GM12878 (cell line): ENCODE measurements at regions not wholly inside any gene's neighbourhood (a gene's known extent, or its start where the extent isn't known, plus 50 kb on each side); places are given as distances from the start of the nearest gene placed in this dataset.

Experiments
- ATAC-seq: fragments of 200-7000 bp; cut with Tn5 transposase; 3 replicates; pipeline ENCODE4 v1.9.1; 2020; ENCODE audit warnings: mild to moderate bottlenecking, moderate library complexity
- BruUV-seq: library from RNA; stranded (reverse); fragments of 400-500 nt; replicated peaks from 2 replicates; lab custom pipeline; 2021; lab: Mats Ljungman, UMichigan
- CTCF ChIA-PET: fragments of 300-600 bp; sonication (Branson Sonifier 250); formaldehyde crosslinking; extraction: SDS; loops from one replicate; lab custom pipeline; 2021; ENCODE audit warnings: inconsistent platforms; lab: Yijun Ruan, JAX
- POLR2A ChIA-PET: fragments of 350-600 bp; formaldehyde crosslinking; extraction: SDS; loops from one replicate; lab custom pipeline; 2021; ENCODE audit warnings: inconsistent platforms; lab: Charles Lee
- RAD21 ChIA-PET: fragments of 300-600 bp; sonication (Branson Sonifier 250); formaldehyde crosslinking; loops from one replicate; lab custom pipeline; 2023; ENCODE audit warnings: antibody characterized with exemption; ENCODE audit not compliant: unreplicated experiment; lab: Charles Lee
- SMC1A ChIA-PET: fragments of 300-600 bp; sonication (Branson Sonifier 250); formaldehyde crosslinking; loops from one replicate; lab custom pipeline; 2023; ENCODE audit not compliant: unreplicated experiment, uncharacterized antibody; lab: Charles Lee
- DNase-seq: peaks from one replicate; pipeline ENCODE4 v3.0.0-alpha.2; 2011; ENCODE audit warnings: low read depth, low spot score
- FAIRE-seq: peaks from 3 replicates; lab custom pipeline; 2011; peaks lifted over from hg19 to GRCh38; lab: Jason Lieb, UNC
- H2AFZ ChIP-seq: 2 replicates; pipeline ENCODE4 v1.6.0; 2011; ENCODE audit warnings: low read depth, low read length, control low read depth; ENCODE audit not compliant: control insufficient read depth
- H3K27ac ChIP-seq: 2 replicates; pipeline ENCODE4 v1.5.1; 2011; ENCODE audit warnings: control low read depth; ENCODE audit not compliant: control insufficient read depth, insufficient read depth
- H3K27me3 ChIP-seq, 2 experiments: replicated peaks in 1 of 2; 2 replicates each; pipeline versions ENCODE4 v1.6.0 to v1.6.1; 2011; ENCODE audit warnings: low read length in 1 of 2; ENCODE audit not compliant: control insufficient read depth in 2 of 2, insufficient read depth in 2 of 2
- H3K36me3 ChIP-seq, 2 experiments: 2 replicates each; pipeline ENCODE4 v1.5.1; 2011; ENCODE audit warnings: low read length in 1 of 2; ENCODE audit not compliant: control insufficient read depth in 2 of 2, insufficient read depth in 2 of 2
- H3K4me1 ChIP-seq: 2 replicates; pipeline ENCODE4 v1.6.1; 2011; ENCODE audit warnings: mild to moderate bottlenecking, low read length, moderate library complexity, mixed read lengths; ENCODE audit not compliant: control insufficient read depth, insufficient read depth
- H3K4me2 ChIP-seq: 2 replicates; pipeline ENCODE4 v1.6.0; 2011; ENCODE audit warnings: control low read depth; ENCODE audit not compliant: control insufficient read depth, insufficient read depth
- H3K4me3 ChIP-seq: fragments of 200-600 bp; sonication (generic); 2 replicates; pipeline ENCODE4 v1.5.1; 2016
- H3K79me2 ChIP-seq: 2 replicates; pipeline ENCODE4 v1.6.0; 2011; ENCODE audit warnings: low read length; ENCODE audit not compliant: control insufficient read depth, insufficient read depth
- H3K9ac ChIP-seq: 2 replicates; pipeline ENCODE4 v1.8.0; 2011; ENCODE audit warnings: low read length, control low read depth, mixed read lengths; ENCODE audit not compliant: control insufficient read depth, insufficient read depth
- H3K9me3 ChIP-seq: replicated peaks from 3 replicates; pipeline ENCODE4 v1.5.1; 2011; ENCODE audit warnings: mild to moderate bottlenecking, low read length; ENCODE audit not compliant: control insufficient read depth, insufficient read depth
- H4K20me1 ChIP-seq: 2 replicates; pipeline ENCODE4 v1.6.0; 2011; ENCODE audit not compliant: control insufficient read depth, insufficient read depth
- ASH2L ChIP-seq: fragments of 300-600, 200-600 bp; sonication (generic); IDR thresholded peaks from 2 replicates; pipeline ENCODE4 v1.6.1; 2017; ENCODE audit warnings: low read depth, mild to moderate bottlenecking, borderline replicate concordance
- CEBPB ChIP-seq, 2 experiments: fragments of 150-350 bp in 1 of 2; IDR thresholded peaks; 2 replicates each; pipeline ENCODE4 v1.6.1; 2012 to 2014; ENCODE audit warnings: low read depth in 2 of 2, low read length in 2 of 2, borderline replicate concordance in 1 of 2, inconsistent platforms in 1 of 2
- SREBF2 ChIP-seq: IDR thresholded peaks from 2 replicates; pipeline ENCODE4 v1.6.1; 2012; ENCODE audit warnings: mild to moderate bottlenecking, low read length
- WGBS: methylation state at CpG from one replicate; pipeline ENCODE4 v1.1.6; 2016; ENCODE audit warnings: low lambda C conversion rate; ENCODE audit not compliant: insufficient replicate concordance, insufficient coverage; ENCODE audit errors: missing lambda C conversion rate; 5-methylcytosine and 5-hydroxymethylcytosine counted together
- in situ Hi-C: fragments of 300-500 bp; cut with MboI; formaldehyde crosslinking; loops from 9 replicates; pipeline ENCODE4 v1.14.3; 2018; ENCODE audit warnings: mixed read lengths
- intact Hi-C: fragments of 100-400 bp; cut with micrococcal nuclease; formaldehyde crosslinking; loops from one replicate; pipeline ENCODE4 v1.14.2; 2022; ENCODE audit not compliant: unreplicated experiment
- TF ChIP-seq, protein P1 (sequence below): fragments of 450-650 bp; IDR thresholded peaks from 2 replicates; pipeline ENCODE4 v1.6.1; 2017; ENCODE audit warnings: mild to moderate bottlenecking, moderate library complexity

- Histone ChIP-seq H2AFZ (no peak overlapping the region), H3K27me3 (no peaks in the 10 kb centered on the region; a peak in 3 of 4 replicates), H3K27ac (no peak overlapping the region), H3K4me3 (no peak overlapping the region), H3K4me1 (no peaks in the 10 kb centered on the region), H4K20me1 (no peaks in the 10 kb centered on the region), H3K79me2 (no peaks in the 10 kb centered on the region), H3K4me2 (no peak overlapping the region), H3K9ac (no peak overlapping the region), H3K36me3 (no peaks in the 10 kb centered on the region), H3K9me3 (no peaks in the 10 kb centered on the region)
- intact Hi-C loops (no loop called here), in situ Hi-C loops (no loop called here)
- ChIA-PET POLR2A (no interaction called here), RAD21 (no interaction called here), SMC1A (no interaction called here), CTCF (interaction anchor here (0.9 kb wide), 1 partner anchor 9 kb away, joined by 4 read pairs; no protein-coding TSS in a partner anchor)
- BruUV-seq = no TSS peak
- TF ChIP-seq CEBPB (IDR thresholded peaks at IDR 0.05; ENCODE audit: borderline replicate concordance in 1 of 2, low read depth in 2 of 2, low read length in 2 of 2) (no peak), SREBF2 (no peak), ASH2L (no peak)
- TF ChIP-seq, protein P1, sequence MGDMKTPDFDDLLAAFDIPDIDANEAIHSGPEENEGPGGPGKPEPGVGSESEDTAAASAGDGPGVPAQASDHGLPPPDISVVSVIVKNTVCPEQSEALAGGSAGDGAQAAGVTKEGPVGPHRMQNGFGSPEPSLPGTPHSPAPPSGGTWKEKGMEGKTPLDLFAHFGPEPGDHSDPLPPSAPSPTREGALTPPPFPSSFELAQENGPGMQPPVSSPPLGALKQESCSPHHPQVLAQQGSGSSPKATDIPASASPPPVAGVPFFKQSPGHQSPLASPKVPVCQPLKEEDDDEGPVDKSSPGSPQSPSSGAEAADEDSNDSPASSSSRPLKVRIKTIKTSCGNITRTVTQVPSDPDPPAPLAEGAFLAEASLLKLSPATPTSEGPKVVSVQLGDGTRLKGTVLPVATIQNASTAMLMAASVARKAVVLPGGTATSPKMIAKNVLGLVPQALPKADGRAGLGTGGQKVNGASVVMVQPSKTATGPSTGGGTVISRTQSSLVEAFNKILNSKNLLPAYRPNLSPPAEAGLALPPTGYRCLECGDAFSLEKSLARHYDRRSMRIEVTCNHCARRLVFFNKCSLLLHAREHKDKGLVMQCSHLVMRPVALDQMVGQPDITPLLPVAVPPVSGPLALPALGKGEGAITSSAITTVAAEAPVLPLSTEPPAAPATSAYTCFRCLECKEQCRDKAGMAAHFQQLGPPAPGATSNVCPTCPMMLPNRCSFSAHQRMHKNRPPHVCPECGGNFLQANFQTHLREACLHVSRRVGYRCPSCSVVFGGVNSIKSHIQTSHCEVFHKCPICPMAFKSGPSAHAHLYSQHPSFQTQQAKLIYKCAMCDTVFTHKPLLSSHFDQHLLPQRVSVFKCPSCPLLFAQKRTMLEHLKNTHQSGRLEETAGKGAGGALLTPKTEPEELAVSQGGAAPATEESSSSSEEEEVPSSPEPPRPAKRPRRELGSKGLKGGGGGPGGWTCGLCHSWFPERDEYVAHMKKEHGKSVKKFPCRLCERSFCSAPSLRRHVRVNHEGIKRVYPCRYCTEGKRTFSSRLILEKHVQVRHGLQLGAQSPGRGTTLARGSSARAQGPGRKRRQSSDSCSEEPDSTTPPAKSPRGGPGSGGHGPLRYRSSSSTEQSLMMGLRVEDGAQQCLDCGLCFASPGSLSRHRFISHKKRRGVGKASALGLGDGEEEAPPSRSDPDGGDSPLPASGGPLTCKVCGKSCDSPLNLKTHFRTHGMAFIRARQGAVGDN = no peak
- DNase-seq (no peak), ATAC-seq (no peak), FAIRE-seq (no peak)
- 23% methylated on average over 5 of the region's 5 CpGs for WGBS
Observed at GRCh38 chr17:34811561-34811960, 149.7 kb downstream of the CCT6B start.
